ENCODE measurements at regions not wholly inside any gene's neighbourhood (a gene's known extent, or its start where the extent isn't known, plus 50 kb on each side); places are given as distances from the start of the nearest gene placed in this dataset.

GRCh38 chr20:24095756-24096155 lies 107.2 kb upstream of the GGTLC1 start:
- TF ChIP-seq POLR2A (IDR thresholded peaks at IDR 0.05) (no peak), CTCF (IDR thresholded peaks at IDR 0.05) (no peak)
